ENCODE measurements at regions not wholly inside any gene's neighbourhood (a gene's known extent, or its start where the extent isn't known, plus 50 kb on each side); places are given as distances from the start of the nearest gene placed in this dataset.

- TF ChIP-seq ZNF407 (CRISPR knock-in tag; IDR thresholded peaks at IDR 0.05; ENCODE audit: not compliant biosample characterization) (peak; percentile 39), KLF15 (CRISPR knock-in tag; IDR thresholded peaks at IDR 0.05; ENCODE audit: borderline replicate concordance) (0 out of 2 replicates have a peak, but pooled peaks have one; percentile 53), ZBTB3 (CRISPR knock-in tag; IDR thresholded peaks at IDR 0.05; ENCODE audit: borderline replicate concordance, low read depth) (no peak), TARDBP (CRISPR knock-in tag; IDR thresholded peaks at IDR 0.05) (no peak), ZMYM4 (CRISPR knock-in tag; IDR thresholded peaks at IDR 0.05) (peak; percentile 56), PITX1 (CRISPR knock-in tag; IDR thresholded peaks at IDR 0.05) (0 out of 2 replicates have a peak, but pooled peaks have one; percentile 21), RBFOX2 (IDR thresholded peaks at IDR 0.05; ENCODE audit: low read depth, low read length) (peak; percentile 89), ZNF784 (CRISPR knock-in tag; IDR thresholded peaks at IDR 0.05; ENCODE audit: borderline replicate concordance) (peak; percentile 42), ZZZ3 (CRISPR knock-in tag; IDR thresholded peaks at IDR 0.05; ENCODE audit: borderline replicate concordance) (0 out of 2 replicates have a peak, but pooled peaks have one; percentile 55), HMGXB4 (CRISPR knock-in tag; IDR thresholded peaks at IDR 0.05; ENCODE audit: borderline replicate concordance in 1 of 2, low read depth in 1 of 2) (peak in 1 of 2 experiments; percentile 61; a peak in 2 of 4 replicates), ISL2 (CRISPR knock-in tag; IDR thresholded peaks at IDR 0.05) (0 out of 2 replicates have a peak, but pooled peaks have one; percentile 27), HMG20A (CRISPR knock-in tag; IDR thresholded peaks at IDR 0.05; ENCODE audit: borderline replicate concordance) (peak; percentile 33; the same call in 1 of the 2 replicates), KLF13 (CRISPR knock-in tag; IDR thresholded peaks at IDR 0.05) (no peak), ESRRA (CRISPR knock-in tag; IDR thresholded peaks at IDR 0.05; ENCODE audit: low read depth) (0 out of 2 replicates have a peak, but pooled peaks have one; percentile 26), MTA1 (CRISPR knock-in tag; IDR thresholded peaks at IDR 0.05; ENCODE audit: borderline replicate concordance) (peak; percentile 28; the same call in 1 of the 2 replicates), MAX (IDR thresholded peaks at IDR 0.05) (peak; percentile 79), SIN3A (IDR thresholded peaks at IDR 0.05; ENCODE audit: borderline replicate concordance, low read depth, low read length) (peak; percentile 74; the same call in 1 of the 2 replicates)
These were observed 99.3 kb downstream of the BDH1 start (continued) for GRCh38 chr3:197456261-197457091.

Measured in HepG2 (cell line).